ENCODE measurements at regions not wholly inside any gene's neighbourhood (a gene's known extent, or its start where the extent isn't known, plus 50 kb on each side); places are given as distances from the start of the nearest gene placed in this dataset.

DNA sequence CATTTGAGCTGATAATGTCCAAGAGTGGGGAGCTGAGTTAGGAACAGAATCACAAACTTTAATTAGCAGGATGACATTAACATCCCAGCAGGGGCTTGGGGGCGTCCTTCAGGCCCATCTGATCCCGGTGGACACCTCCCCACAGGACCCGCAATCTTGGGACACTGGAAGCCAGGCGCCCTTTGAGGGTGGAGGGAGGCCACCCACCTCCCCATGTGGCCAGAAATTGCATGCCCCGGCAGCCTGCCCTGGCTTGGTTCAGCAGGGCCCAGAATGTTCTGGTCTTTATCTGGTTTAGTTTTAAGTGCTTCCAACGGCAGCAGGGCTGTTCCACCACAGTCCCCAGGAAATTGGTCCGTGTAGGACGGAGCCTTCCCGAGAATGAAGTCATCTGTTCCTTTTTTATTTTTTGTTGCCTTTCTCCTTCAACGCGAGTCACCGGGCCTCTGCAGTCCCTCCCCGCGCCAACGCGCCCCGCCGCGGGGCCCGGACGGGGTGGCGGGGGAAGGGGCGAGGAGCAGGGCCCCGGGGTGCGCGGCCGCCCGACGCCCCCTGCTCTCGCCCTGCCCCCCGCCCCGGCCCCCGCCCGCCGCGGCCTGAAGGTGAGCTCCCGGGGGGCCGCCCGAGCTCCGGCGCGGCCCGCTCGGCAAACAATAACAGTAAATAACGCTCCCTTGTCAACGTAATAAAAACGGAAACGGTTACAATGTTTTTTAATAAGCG lies 207.9 kb downstream of the C9orf50 start:
- TF ChIP-seq EZH2 (IDR thresholded peaks at IDR 0.05; ENCODE audit: insufficient read depth, poor library complexity, severe bottlenecking): no peak
- TF ChIP-seq EZH2phosphoT487 (IDR thresholded peaks at IDR 0.05; ENCODE audit: insufficient read depth, low read depth): no peak

Data from GM23248 (cell line).